Suprapubic skin (tissue), 4 donors: ENCODE measurements at regions not wholly inside any gene's neighbourhood (a gene's known extent, or its start where the extent isn't known, plus 50 kb on each side); places are given as distances from the start of the nearest gene placed in this dataset.

Experiments
- CTCF ChIP-seq, 2 donors: fragments of 200-600 bp in 1 of 2; fragments of 450-650 bp in 1 of 2; sonication (generic) in 1 of 2; IDR thresholded peaks; one replicate each; pipeline ENCODE4 v1.5.1; 2016 to 2019; ENCODE audit warnings: antibody characterized with exemption in 2 of 2, mild to moderate bottlenecking in 1 of 2, moderate library complexity in 1 of 2
- EP300 ChIP-seq: sonication (generic); formaldehyde crosslinking; IDR thresholded peaks from one replicate; pipeline ENCODE4 v1.6.1; 2017; ENCODE audit warnings: antibody characterized with exemption
- POLR2A ChIP-seq, 2 donors: fragments of 450-650 bp; IDR thresholded peaks; one replicate each; pipeline ENCODE4 v1.6.1; 2017; ENCODE audit warnings: antibody characterized with exemption in 2 of 2, mild to moderate bottlenecking in 2 of 2, moderate library complexity in 2 of 2
- POLR2AphosphoS5 ChIP-seq, 3 donors: sonication (generic); formaldehyde crosslinking; IDR thresholded peaks; one replicate each; pipeline ENCODE4 v1.6.1; 2017; ENCODE audit warnings: antibody characterized with exemption in 3 of 3

- TF ChIP-seq POLR2A (IDR thresholded peaks at IDR 0.05) (no peak), CTCF (IDR thresholded peaks at IDR 0.05) (no peak), EP300 (no peak), POLR2AphosphoS5 (IDR thresholded peaks at IDR 0.05) (no peak)
Measured at GRCh38 chr2:15861172-15861822, 79.1 kb upstream of the MYCN start.
